AG09319 (cell line): ENCODE measurements at regions not wholly inside any gene's neighbourhood (a gene's known extent, or its start where the extent isn't known, plus 50 kb on each side); places are given as distances from the start of the nearest gene placed in this dataset.

ENCODE experiments used
- DNase-seq: peaks from one replicate; pipeline ENCODE4 v3.0.0-alpha.2; 2010; ENCODE audit warnings: low read depth; ENCODE audit errors: extremely low read depth
- TF ChIP-seq, protein P1 (sequence below): IDR thresholded peaks from 2 replicates; pipeline ENCODE4 v1.5.1; 2011; ENCODE audit warnings: low read depth, mild to moderate bottlenecking, inconsistent platforms, low read length, moderate library complexity

DNA sequence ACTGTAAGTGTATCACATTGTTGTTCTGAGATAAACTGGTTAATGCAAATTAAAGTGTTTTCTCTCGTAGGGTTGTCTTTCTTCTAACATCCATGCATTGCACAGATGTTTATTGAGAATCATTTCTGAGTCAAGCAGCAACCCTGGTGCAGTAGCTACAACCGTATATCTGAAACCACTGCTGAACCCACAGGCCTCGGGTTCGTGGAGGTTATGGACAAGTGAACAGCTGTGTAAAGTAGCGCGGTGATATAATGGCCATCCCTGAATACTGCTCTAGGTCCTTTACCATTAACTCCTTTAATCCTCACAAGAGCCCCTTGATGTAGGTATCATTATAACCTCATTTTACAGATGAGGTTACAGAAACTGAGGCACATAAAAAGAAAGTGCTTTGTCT lies 486.1 kb upstream of the TMEM132C start:
- TF ChIP-seq, protein P1, sequence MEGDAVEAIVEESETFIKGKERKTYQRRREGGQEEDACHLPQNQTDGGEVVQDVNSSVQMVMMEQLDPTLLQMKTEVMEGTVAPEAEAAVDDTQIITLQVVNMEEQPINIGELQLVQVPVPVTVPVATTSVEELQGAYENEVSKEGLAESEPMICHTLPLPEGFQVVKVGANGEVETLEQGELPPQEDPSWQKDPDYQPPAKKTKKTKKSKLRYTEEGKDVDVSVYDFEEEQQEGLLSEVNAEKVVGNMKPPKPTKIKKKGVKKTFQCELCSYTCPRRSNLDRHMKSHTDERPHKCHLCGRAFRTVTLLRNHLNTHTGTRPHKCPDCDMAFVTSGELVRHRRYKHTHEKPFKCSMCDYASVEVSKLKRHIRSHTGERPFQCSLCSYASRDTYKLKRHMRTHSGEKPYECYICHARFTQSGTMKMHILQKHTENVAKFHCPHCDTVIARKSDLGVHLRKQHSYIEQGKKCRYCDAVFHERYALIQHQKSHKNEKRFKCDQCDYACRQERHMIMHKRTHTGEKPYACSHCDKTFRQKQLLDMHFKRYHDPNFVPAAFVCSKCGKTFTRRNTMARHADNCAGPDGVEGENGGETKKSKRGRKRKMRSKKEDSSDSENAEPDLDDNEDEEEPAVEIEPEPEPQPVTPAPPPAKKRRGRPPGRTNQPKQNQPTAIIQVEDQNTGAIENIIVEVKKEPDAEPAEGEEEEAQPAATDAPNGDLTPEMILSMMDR, result no peak
- DNase-seq, result no peak

DNA sequence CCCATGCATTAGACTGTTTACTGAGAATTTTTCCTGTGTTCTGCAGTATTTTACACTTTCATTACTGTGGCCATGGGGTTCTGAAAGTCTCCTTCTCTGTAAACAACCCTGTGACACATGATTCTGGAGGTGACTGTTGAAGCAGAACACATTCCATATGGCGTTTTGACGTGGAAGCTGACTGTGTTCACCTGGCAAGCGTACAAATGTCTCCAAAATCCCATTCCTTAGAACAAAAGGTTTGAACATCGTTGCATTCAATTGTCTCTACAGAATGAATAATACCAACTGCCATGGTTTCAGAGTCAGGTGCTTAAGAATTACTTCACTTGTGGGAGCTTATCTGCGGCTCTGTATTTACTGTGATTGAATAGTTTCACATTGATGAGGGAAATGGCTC lies 485.6 kb upstream of the TMEM132C start:
- TF ChIP-seq, protein P1, result no peak
- no peak for DNase-seq

GRCh38 chr12:127785540-127785939 lies 481.4 kb upstream of the TMEM132C start:
- no peak for DNase-seq
- TF ChIP-seq, protein P1, result no peak

DNA sequence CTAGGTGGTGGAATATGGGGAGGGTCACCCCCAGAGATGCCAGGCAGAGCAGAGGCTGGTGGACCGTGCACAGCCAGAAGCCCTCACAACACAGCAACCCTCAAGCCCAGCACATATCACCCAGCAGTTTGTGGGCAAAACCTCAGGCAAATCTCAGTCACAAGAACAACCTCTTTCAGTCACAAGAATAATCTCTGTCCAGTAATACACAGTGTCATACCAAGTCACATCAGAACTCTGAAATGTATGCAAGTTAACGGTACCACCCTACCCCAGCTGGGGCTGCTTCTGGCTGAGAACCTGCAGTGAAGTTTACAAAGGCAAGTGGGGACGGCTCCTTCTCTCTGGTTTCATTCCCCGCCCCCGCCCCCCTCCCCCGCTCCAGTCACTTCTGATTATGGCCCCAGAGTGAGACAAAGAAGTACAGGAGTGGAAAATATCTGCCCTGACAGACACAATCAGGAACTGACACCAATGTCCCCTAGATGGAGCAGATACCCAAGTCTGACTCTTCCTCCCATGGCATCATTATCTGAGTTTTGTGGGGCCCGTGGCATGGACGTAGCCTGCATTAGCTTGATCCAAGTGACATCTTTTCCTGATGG lies 480.9 kb upstream of the TMEM132C start:
- TF ChIP-seq, protein P1, result no peak
- DNase-seq, result no peak

DNA sequence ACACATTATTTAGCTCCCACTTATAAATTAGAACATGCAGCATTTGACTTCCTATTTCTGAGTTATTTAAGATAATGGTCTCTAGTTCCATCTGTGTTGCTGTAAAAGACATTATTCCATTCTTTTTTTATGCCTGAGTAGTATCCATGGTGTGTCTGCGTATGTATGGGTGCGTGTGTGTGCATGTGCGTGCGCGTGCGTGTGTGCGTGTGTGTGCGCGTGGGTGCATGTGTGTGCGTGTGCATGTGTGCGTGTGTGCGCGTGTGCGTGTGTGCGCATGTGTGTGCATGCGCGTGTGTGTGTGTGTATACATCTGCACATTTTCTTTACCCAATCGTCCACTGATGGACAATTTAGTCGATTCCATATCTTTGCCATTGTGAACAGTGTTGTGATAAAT lies 479.4 kb upstream of the TMEM132C start:
- DNase-seq, result no peak
- TF ChIP-seq, protein P1, result no peak

GRCh38 chr12:127790376-127790775 lies 476.6 kb upstream of the TMEM132C start:
- TF ChIP-seq, protein P1, result no peak
- no peak for DNase-seq

GRCh38 chr12:127791217-127791616 lies 475.8 kb upstream of the TMEM132C start:
- TF ChIP-seq, protein P1, result no peak
- DNase-seq, result no peak
